Calu3 (cell line): ENCODE measurements at regions not wholly inside any gene's neighbourhood (a gene's known extent, or its start where the extent isn't known, plus 50 kb on each side); places are given as distances from the start of the nearest gene placed in this dataset.
A peak's percentile ranks its signal among the peaks of the same experiment; 100 is the strongest.

ENCODE experiments used
- BruUV-seq: library from RNA; stranded (reverse); fragments of 400-500 nt; replicated peaks from 2 replicates; lab custom pipeline; 2021; lab: Mats Ljungman, UMichigan
- CTCF ChIA-PET: fragments of 300-600 bp; sonication (Branson Sonifier 250); formaldehyde crosslinking; loops from one replicate; lab custom pipeline; 2022; ENCODE audit warnings: antibody characterized with exemption; lab: Charles Lee
- DNase-seq: peaks from one replicate; pipeline ENCODE4 v3.0.0; 2022
- H3K27ac Mint-ChIP-seq: one replicate; pipeline ENCODE4 v1.8.0; 2022; ENCODE audit warnings: mixed read lengths; ENCODE audit not compliant: unreplicated experiment
- H3K27me3 Mint-ChIP-seq: one replicate; pipeline ENCODE4 v1.8.0; 2022; ENCODE audit warnings: mixed read lengths; ENCODE audit not compliant: unreplicated experiment
- H3K36me3 Mint-ChIP-seq: one replicate; pipeline ENCODE4 v1.8.0; 2022; ENCODE audit warnings: mild to moderate bottlenecking, moderate library complexity, mixed read lengths; ENCODE audit not compliant: insufficient read depth, unreplicated experiment
- H3K4me1 Mint-ChIP-seq: one replicate; pipeline ENCODE4 v1.8.0; 2022; ENCODE audit warnings: mild to moderate bottlenecking, low read depth, mixed read lengths; ENCODE audit not compliant: unreplicated experiment
- H3K4me3 Mint-ChIP-seq: one replicate; pipeline ENCODE4 v1.8.0; 2022; ENCODE audit warnings: mild to moderate bottlenecking, low read depth, moderate library complexity, mixed read lengths; ENCODE audit not compliant: unreplicated experiment
- H3K9me3 Mint-ChIP-seq: one replicate; pipeline ENCODE4 v1.8.0; 2022; ENCODE audit warnings: low read depth, mixed read lengths; ENCODE audit not compliant: unreplicated experiment
- intact Hi-C: fragments of 100-400 bp; cut with micrococcal nuclease; formaldehyde crosslinking; loops from one replicate; pipeline ENCODE4 v1.10.0; 2022; ENCODE audit not compliant: unreplicated experiment
- TF ChIP-seq, protein P1 (sequence below): fragments of 200-600 bp; IDR thresholded peaks from one replicate; pipeline ENCODE4 v1.8.0; 2022; ENCODE audit warnings: antibody characterized with exemption; ENCODE audit not compliant: unreplicated experiment

DNA sequence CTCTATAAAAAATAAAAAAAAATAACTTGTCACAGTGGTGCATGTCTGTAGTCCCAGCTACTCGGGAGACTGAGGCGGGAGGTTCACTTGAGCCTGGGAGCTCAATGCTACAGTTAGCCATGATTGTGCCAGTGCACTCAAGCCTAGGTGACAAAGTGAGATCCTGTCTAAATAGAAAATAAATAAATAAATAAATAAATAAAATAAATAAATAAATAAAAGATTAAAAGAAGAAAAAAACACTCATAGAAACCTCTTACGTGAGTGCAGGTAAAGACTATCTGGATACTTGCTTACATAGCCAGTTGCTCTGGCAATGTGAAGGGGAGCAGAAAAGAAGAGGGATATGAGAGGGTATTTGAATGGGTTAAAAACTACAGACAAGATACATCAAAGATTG lies 242.5 kb upstream of the PCDH15 start:
- H3K9me3 Mint-ChIP-seq: peaks cover 2% of the 10 kb centered on the region
- no peak for DNase-seq
- intact Hi-C loops: no loop called here
- BruUV-seq: no TSS peak
- TF ChIP-seq, protein P1, sequence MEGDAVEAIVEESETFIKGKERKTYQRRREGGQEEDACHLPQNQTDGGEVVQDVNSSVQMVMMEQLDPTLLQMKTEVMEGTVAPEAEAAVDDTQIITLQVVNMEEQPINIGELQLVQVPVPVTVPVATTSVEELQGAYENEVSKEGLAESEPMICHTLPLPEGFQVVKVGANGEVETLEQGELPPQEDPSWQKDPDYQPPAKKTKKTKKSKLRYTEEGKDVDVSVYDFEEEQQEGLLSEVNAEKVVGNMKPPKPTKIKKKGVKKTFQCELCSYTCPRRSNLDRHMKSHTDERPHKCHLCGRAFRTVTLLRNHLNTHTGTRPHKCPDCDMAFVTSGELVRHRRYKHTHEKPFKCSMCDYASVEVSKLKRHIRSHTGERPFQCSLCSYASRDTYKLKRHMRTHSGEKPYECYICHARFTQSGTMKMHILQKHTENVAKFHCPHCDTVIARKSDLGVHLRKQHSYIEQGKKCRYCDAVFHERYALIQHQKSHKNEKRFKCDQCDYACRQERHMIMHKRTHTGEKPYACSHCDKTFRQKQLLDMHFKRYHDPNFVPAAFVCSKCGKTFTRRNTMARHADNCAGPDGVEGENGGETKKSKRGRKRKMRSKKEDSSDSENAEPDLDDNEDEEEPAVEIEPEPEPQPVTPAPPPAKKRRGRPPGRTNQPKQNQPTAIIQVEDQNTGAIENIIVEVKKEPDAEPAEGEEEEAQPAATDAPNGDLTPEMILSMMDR: no peak
- H3K4me3 Mint-ChIP-seq: no peak overlapping the region
- H3K4me1 Mint-ChIP-seq: no peaks in the 10 kb centered on the region
- H3K27ac Mint-ChIP-seq: no peak overlapping the region
- CTCF ChIA-PET: no interaction called here
- H3K27me3 Mint-ChIP-seq: no peaks in the 10 kb centered on the region
- H3K36me3 Mint-ChIP-seq: no peaks in the 10 kb centered on the region

DNA sequence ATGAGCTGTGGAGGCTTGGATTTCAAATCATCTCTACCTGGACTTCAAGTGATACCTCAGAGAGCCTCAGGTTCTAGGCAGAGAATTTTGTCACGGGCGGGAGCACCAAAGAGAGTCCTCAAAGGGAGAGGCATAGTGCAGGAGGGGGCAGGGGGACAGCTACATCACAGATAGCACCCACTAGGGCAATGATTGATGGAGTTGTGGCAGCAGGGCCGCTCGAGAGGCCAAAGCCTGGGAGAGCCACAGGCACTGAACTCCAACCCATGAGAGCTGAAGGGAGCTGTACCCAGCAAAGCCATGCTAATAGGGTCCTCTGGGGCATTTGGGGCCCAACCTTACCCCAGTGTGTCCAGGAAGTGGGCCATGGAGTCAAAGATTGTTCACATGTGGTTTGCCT lies 232.0 kb upstream of the PCDH15 start:
- DNase-seq: no peak
- intact Hi-C loops: no loop called here
- BruUV-seq: no TSS peak
- Mint-ChIP-seq H3K4me1 (no peaks in the 10 kb centered on the region), H3K36me3 (no peaks in the 10 kb centered on the region), H3K27me3 (no peaks in the 10 kb centered on the region), H3K4me3 (no peak overlapping the region), H3K27ac (no peak overlapping the region), H3K9me3 (peaks cover 4% of the 10 kb centered on the region)
- CTCF ChIA-PET: interaction anchor here (0.7 kb wide), 1 partner anchor 14 kb away, joined by 3 read pairs; no protein-coding TSS in a partner anchor
- TF ChIP-seq, protein P1: no peak

DNA sequence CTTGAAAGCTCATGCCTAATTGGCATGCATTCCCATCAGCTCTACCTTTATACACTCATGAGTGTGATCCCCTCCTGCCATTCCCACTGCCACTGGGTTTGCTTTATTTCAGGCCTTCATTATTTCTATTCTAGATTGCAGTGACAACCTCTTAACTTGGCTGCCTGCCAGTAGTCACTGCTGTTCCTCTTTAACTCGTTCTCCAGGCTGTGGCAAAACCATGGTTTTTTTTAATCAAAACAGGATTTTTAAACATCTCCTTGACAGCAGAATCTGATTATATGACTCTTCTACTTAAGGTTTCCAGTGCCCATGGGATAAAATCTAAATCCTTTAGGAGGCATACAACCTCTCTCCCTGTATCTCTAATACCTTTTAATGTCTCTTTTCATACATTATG lies 223.7 kb upstream of the PCDH15 start:
- H3K27ac Mint-ChIP-seq: no peak overlapping the region
- intact Hi-C loops: no loop called here
- peak; percentile 17 for DNase-seq
- CTCF ChIA-PET: no interaction called here
- TF ChIP-seq, protein P1: no peak
- no peaks in the 10 kb centered on the region for H3K9me3 Mint-ChIP-seq
- H3K4me3 Mint-ChIP-seq: no peak overlapping the region
- H3K4me1 Mint-ChIP-seq: peaks cover 21% of the 10 kb centered on the region
- no peaks in the 10 kb centered on the region for H3K36me3 Mint-ChIP-seq
- no TSS peak for BruUV-seq
- no peaks in the 10 kb centered on the region for H3K27me3 Mint-ChIP-seq

DNA sequence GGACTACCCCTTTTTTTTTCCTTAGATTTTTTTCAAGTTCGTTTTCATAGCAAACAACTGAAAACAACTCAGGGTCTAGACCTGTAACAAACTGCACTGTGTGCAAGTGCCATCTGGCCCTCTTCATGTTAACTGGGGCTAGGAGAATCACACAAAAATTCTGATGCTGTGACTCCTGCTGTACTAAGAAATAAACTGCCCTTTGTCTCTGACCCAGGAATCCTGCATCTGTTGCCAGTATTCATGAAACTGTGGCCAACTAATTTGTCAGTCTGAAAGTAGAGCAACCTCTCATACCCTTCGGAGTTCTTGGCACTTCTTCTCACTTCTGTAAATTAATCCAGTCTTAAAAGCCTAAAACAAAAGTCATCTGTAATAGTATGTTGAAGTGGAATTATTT lies 218.4 kb upstream of the PCDH15 start:
- intact Hi-C loops: no loop called here
- CTCF ChIA-PET: no interaction called here
- Mint-ChIP-seq H3K27ac (no peak overlapping the region), H3K9me3 (no peaks in the 10 kb centered on the region), H3K27me3 (no peaks in the 10 kb centered on the region), H3K4me3 (no peak overlapping the region), H3K36me3 (no peaks in the 10 kb centered on the region), H3K4me1 (peaks cover 2% of the 10 kb centered on the region)
- no peak for DNase-seq
- no TSS peak for BruUV-seq
- TF ChIP-seq, protein P1: no peak

DNA sequence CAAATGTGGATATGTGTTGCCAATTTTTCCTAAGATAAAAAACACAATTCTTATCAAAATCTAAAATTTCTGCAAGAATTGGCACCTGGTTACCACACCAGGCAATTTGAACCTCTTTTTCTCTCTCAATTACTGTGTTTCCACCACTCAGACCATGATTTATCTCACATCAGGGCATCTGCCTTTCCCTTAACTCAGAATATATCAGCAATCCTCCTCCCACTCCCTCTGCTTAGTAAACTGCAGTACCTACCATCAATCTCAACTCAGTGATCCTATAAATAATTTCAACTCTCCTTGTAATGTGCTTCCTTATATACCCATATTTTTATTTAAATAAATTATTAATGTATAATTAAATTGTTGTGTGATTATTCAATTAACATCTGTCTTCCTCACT lies 212.3 kb upstream of the PCDH15 start:
- Mint-ChIP-seq H3K4me1 (no peaks in the 10 kb centered on the region), H3K27me3 (no peaks in the 10 kb centered on the region), H3K9me3 (no peaks in the 10 kb centered on the region), H3K27ac (no peak overlapping the region), H3K36me3 (no peaks in the 10 kb centered on the region), H3K4me3 (no peak overlapping the region)
- CTCF ChIA-PET: no interaction called here
- TF ChIP-seq, protein P1: no peak
- no TSS peak for BruUV-seq
- no peak for DNase-seq
- intact Hi-C loops: no loop called here
